ENCODE measurements at regions not wholly inside any gene's neighbourhood (a gene's known extent, or its start where the extent isn't known, plus 50 kb on each side); places are given as distances from the start of the nearest gene placed in this dataset.

DNA sequence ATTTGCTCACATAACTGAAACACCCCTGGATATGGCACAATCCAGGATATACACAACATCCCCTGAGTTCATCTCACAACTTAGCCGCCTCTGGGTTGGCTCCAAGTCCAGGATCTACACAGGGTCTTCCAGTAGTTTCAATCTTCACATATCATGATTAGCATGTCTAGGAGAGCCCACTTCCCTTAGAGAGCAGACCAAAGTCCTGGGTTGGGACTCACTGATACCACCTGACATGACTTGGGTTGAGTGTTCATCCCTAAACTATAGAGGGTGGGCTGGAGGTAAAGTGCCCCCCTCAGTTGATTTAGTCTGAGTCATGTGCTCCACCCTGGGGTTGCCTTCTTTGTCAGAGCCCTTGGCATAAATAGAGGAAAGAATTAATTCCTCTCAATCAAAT is 493.6 kb upstream of the PPP2R3A start:
- intact Hi-C loops (cut with DNase I) = no loop called here
- no peak for DNase-seq

DNA sequence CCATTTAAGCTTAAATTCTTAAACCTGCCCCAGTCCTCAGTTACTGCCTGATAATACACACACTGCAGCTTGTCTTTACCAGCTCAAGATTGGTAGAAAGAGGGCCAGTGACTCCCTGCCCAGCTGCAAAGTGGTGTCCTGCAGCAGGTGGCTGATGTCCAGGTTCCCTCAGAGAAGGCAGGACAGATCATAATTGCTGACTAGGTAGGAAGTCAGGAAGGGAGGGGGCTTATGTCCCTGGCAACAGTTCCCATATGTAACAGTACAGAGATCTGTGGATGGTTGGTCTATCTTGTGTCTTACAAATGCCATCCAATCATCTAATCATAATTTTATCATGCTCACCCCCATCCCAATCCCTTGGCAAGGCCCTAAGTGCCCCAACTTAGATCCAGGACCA is 492.1 kb upstream of the PPP2R3A start:
- Histone ChIP-seq H3K27ac (no peak overlapping the region), H3K4me3 (no peak overlapping the region), H3K27me3 (no peaks in the 10 kb centered on the region), H3K9me3 (no peaks in the 10 kb centered on the region), H3K4me1 (no peaks in the 10 kb centered on the region), H3K36me3 (no peaks in the 10 kb centered on the region)
- ATAC-seq (no peak), DNase-seq (no peak)
- intact Hi-C loops (cut with DNase I) = no loop called here
- TF ChIP-seq CTCF (IDR thresholded peaks at IDR 0.05) = no peak

More for the DNA sequence above, 493.6 kb upstream of the PPP2R3A start:
- H3K9me3 ChIP-seq = peaks cover 0 to 2% (median 0%) of the 10 kb centered on the region in 11 donors
- no peaks in the 10 kb centered on the region for H3K4me1 ChIP-seq
- no peak for TF ChIP-seq CTCF (IDR thresholded peaks at IDR 0.05)
- H3K27me3 ChIP-seq = peaks cover 0 to 2% (median 0%) of the 10 kb centered on the region in 7 donors
- no peak overlapping the region for H3K27ac ChIP-seq
- 92 to 95% methylated on average over 1 of the region's 1 CpG for WGBS, 2 donors
- no peak for ATAC-seq
- no peak overlapping the region for H3K4me3 ChIP-seq
- H3K36me3 ChIP-seq = no peaks in the 10 kb centered on the region

DNA sequence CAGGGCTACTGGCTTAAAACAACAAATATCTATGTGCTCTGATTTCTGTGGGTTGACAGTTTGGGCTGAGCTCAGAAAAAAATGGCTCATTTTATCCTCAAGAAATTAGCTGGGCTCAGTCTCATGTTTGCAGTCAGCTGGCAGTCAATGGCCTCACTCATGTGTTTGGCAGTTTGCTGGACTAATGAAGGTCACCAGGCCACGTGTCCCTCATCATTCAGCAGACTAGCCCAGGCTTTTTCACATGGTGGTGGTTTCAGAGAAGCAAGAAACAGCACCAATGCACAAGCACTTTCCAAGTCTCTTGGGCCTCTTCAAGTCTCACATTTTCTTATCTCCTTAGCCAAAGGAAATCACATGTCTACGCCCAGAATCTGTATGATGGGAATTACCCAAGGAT is 478.3 kb upstream of the PPP2R3A start:
- DNase-seq (no peak), ATAC-seq (no peak)
- Histone ChIP-seq H3K4me1 (no peaks in the 10 kb centered on the region), H3K4me3 (no peak overlapping the region), H3K27me3 (peaks cover 0 to 8% (median 0%) of the 10 kb centered on the region in 7 donors), H3K36me3 (no peaks in the 10 kb centered on the region), H3K9me3 (no peaks in the 10 kb centered on the region), H3K27ac (no peak overlapping the region)
- 30 to 39% methylated on average over 2 of the region's 2 CpGs for WGBS, 2 donors
- intact Hi-C loops (cut with DNase I) = no loop called here
- TF ChIP-seq CTCF (IDR thresholded peaks at IDR 0.05) = no peak

DNA sequence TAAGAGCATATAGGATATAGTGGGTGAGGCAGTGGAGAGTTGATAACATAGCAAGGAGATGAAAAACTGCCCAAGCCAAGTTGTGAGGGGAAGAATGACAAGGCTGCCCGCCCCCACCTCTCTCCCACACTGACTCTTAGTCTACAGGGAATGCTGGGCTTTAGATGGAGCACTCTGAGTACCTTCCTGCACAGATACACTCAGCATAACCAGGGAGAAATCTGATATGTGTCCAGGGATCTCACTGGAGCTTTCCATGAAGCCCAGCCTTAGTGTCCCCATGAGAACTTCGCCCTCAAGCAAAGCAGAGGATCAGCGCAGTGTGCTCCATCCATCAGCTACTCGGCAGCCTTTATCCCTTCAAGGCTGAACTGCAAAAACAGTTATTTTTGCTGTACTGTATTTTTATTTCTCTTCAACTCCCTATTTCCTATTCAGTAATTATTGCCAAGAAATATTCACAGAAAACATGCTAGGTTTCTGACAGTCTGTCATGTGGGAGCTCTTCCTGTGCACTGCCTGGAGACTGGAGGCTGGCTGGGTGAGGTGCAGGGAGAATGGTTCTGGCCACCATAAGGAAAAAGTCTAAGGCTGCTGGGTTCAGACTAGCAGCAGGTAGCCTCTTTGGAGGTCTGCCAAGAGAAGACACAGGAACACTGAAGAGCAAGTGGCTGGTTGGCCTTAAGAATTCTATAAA is 475.2 kb upstream of the PPP2R3A start:
- intact Hi-C loops (cut with DNase I) = no loop called here
- H3K4me1 ChIP-seq = no peaks in the 10 kb centered on the region
- no peak overlapping the region for H3K27ac ChIP-seq
- no peak for ATAC-seq
- no peaks in the 10 kb centered on the region for H3K36me3 ChIP-seq
- DNase-seq = no peak
- peaks cover 0 to 13% (median 0%) of the 10 kb centered on the region in 7 donors for H3K27me3 ChIP-seq
- TF ChIP-seq CTCF (IDR thresholded peaks at IDR 0.05) = no peak
- 66 to 71% methylated on average over 4 of the region's 4 CpGs for WGBS, 2 donors
- no peak overlapping the region for H3K4me3 ChIP-seq
- no peaks in the 10 kb centered on the region for H3K9me3 ChIP-seq
